ENCODE measurements at regions not wholly inside any gene's neighbourhood (a gene's known extent, or its start where the extent isn't known, plus 50 kb on each side); places are given as distances from the start of the nearest gene placed in this dataset.
"Not testable (repeated sequence)": the region's sequence is repeated elsewhere in the genome, so short reads cannot be mapped to it uniquely, and the experiment has no call there.

DNA sequence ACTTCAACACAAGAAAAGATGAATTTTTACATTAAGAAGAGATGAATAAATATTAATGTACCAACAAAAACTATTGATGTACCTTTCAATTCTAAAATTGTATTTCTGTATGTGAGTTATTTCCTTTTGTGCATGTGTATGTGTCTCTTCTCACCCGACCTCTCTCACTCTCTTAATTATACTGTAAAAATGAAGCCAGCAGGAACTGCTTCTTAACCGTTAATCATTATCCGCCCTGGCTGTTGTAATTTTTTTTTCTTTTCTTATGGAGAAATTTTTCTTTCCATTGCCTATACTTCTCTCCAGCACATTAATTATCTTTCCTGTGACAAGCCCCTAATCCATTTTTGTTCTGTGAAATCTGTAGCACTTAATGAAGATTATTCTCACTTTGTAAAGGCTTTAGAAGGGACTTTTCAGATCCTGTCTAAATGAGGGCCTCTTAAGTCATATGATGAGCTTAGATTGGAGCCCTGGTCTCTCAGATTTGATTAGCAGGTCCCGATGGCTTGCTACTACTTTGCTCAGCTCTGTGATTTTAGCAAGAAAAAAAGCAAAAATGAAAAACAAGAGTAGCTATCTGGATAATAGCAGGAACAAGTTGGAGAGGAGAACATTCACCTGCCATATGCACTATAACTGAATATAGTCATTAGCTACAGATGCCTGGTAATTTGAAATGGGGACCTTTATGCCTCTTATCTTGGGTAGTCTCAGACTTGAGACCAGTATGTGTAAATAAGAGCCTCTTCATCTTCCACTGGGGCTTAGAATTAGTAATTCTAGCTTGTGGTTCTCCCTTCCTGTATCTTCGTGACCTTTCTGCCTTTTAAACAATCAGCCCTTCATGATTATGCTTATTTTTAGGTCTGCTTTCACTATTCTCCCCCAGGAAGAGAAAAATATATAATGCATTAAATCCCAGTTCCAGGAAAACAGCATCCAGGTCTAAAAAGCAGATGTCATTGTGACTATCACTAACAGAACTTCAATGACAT, 80.0 kb upstream of the COL1A2 start:
- FAIRE-seq = no peak
- DNase-seq (ENCODE audit: insufficient read length, low spot score) = no peak
- TF ChIP-seq SPI1 (IDR thresholded peaks at IDR 0.05; ENCODE audit: low read depth, low read length) (no peak), PAX5 (IDR thresholded peaks at IDR 0.05; ENCODE audit: insufficient read depth, low read length, severe bottlenecking) (no peak), POLR2A (IDR thresholded peaks at IDR 0.05; ENCODE audit: low read depth, low read length) (no peak), POU2F2 (IDR thresholded peaks at IDR 0.05; ENCODE audit: low read depth, low read length) (no peak), POLR2AphosphoS5 (IDR thresholded peaks at IDR 0.05; ENCODE audit: low read depth, low read length) (no peak), TAF1 (IDR thresholded peaks at IDR 0.05; ENCODE audit: low read depth, low read length) (no peak)

DNA sequence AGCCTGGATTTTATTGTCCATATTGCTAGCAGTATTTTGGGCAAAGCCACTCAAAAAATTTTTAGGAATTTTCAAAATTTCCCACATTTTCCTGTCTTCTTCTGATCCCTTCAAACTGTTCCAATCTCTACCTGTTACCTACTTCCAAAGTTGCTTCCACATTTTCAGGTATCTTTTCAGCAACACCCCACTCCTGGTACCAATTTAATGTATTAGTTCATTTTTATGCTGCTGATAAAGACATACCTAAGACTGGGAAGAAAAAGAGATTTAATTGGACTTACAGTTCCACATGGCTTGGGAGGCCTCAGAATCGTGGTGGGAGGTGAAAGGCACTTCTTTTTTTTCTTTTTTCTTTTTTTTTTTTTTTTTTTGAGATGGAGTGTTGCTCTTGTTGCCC, 73.6 kb upstream of the COL1A2 start:
- not testable (repeated sequence) for DNase-seq (ENCODE audit: insufficient read length, low spot score); FAIRE-seq

DNA sequence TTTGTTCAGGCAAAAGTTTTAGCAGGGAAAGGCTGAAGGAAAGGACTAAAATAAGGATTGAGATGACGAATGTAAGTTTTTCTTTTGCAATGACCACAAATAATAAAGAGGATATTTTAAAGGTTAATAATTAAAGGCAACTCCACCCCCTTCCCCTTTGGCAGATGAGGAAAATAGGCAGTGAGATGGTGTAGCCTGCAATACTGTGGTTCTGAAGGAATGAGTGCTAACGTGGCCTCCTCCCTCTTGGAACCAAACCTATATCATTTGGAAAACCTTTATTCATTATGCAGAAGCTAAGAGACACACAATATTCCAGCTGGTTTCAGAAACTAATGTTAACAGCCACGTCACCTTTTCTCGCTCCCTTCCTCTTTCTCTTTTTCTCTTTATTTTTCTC, 70.9 kb upstream of the COL1A2 start:
- TF ChIP-seq SPI1 (IDR thresholded peaks at IDR 0.05; ENCODE audit: low read depth, low read length) (no peak), POLR2A (IDR thresholded peaks at IDR 0.05; ENCODE audit: low read depth, low read length) (no peak), TAF1 (IDR thresholded peaks at IDR 0.05; ENCODE audit: low read depth, low read length) (no peak), PAX5 (IDR thresholded peaks at IDR 0.05; ENCODE audit: insufficient read depth, low read length, severe bottlenecking) (no peak), POU2F2 (IDR thresholded peaks at IDR 0.05; ENCODE audit: low read depth, low read length) (no peak), POLR2AphosphoS5 (IDR thresholded peaks at IDR 0.05; ENCODE audit: low read depth, low read length) (no peak)
- FAIRE-seq (no peak), DNase-seq (ENCODE audit: insufficient read length, low spot score) (no peak)

DNA sequence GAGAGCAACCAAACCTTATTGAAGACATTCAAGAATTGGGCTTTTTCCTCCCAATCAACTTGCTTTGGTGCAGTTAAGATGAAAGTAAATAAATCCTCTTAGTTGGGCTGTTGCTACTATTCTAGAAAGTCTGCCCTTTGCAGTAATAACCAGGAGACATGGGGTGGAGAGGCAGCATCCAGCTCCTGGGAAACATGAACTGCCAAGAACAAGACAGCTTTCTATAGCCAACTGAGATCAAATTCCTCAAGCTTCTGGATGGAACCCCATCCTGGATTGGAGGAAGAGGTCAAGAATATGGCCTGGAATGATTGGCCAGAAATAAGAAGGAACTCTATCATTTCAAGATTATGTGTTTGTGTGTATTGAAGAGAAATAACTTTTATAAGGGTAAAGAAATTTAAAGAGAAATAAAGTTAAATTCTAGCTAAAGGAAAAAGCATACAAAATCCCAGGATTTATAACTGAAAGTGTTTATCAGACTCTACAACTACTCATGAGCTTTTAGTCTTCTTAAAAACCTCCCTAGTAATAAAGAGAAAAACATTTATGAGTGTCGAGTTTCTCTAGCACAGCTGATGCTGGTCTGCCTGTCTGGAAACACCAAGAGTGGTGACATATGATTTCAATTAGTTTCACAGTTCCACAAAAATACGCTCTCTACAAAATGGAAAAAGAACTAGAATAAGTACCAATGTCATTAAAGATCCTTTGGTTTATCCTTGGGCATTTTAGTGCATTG, 70.1 kb upstream of the COL1A2 start:
- no peak for TF ChIP-seq PAX5 (IDR thresholded peaks at IDR 0.05; ENCODE audit: insufficient read depth, low read length, severe bottlenecking)
- TF ChIP-seq TAF1 (IDR thresholded peaks at IDR 0.05; ENCODE audit: low read depth, low read length) = no peak
- no peak for TF ChIP-seq POLR2A (IDR thresholded peaks at IDR 0.05; ENCODE audit: low read depth, low read length)
- no peak for TF ChIP-seq POU2F2 (IDR thresholded peaks at IDR 0.05; ENCODE audit: low read depth, low read length)
- TF ChIP-seq SPI1 (IDR thresholded peaks at IDR 0.05; ENCODE audit: low read depth, low read length) = no peak
- no peak for TF ChIP-seq POLR2AphosphoS5 (IDR thresholded peaks at IDR 0.05; ENCODE audit: low read depth, low read length)
- FAIRE-seq = no peak
- no peak for DNase-seq (ENCODE audit: insufficient read length, low spot score)

DNA sequence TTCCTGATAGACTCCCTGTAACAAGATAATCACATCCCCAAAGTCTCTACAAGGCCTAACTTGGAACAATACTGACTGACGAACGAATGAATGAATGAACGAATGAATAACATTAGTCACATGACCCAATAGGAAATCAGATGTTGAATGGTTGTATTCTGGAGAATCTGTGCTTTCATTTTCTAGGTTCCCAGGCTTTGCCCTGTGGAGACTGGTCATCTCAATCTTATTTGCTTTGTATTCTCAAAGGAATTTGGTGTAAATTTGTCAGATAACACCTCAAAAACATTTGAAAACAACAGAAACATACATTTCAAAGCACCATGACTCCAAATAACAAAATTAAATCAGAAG, 69.6 kb upstream of the COL1A2 start:
- no peak for DNase-seq (ENCODE audit: insufficient read length, low spot score)
- no peak for FAIRE-seq
- TF ChIP-seq SPI1 (IDR thresholded peaks at IDR 0.05; ENCODE audit: low read depth, low read length) = no peak
- TF ChIP-seq POU2F2 (IDR thresholded peaks at IDR 0.05; ENCODE audit: low read depth, low read length) = no peak
- TF ChIP-seq PAX5 (IDR thresholded peaks at IDR 0.05; ENCODE audit: insufficient read depth, low read length, severe bottlenecking) = no peak
- TF ChIP-seq POLR2A (IDR thresholded peaks at IDR 0.05; ENCODE audit: low read depth, low read length) = no peak

DNA sequence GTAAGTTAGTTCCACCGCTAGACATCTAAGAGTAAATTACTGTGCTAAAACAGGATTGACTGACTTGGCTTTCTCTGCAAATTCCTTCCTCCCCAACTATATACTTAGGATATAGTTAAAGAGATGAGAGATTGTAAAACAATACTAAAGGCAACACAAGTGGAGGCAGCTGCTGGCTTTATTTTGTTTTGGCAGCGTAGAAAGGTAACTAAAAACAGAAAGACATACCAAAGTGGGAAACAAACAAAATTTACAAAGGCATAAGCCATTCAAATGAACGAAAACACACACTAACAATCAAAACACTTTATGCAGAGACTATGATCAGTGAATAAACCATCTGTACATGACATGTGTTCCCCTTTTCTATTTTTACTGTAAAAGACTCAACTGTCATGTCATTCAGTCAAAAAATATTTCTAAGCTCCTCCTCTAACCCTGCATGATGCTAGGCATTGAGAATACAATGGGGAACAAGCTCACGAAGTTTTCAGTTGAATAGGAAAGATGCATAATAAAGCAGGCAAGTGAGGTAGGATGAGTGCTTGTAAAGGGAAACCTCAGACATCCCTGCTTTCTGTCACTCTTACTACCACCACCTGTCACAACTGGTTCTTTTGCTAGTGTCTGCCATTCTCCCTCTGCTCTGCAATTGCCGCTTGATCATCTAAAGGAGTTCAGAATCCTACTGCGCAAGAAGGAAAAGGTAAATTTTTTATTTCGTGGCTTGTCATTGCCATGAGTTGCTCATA, 64.2 kb upstream of the COL1A2 start:
- no peak for DNase-seq (ENCODE audit: insufficient read length, low spot score)
- FAIRE-seq = no peak
- TF ChIP-seq POLR2A (IDR thresholded peaks at IDR 0.05; ENCODE audit: low read depth, low read length) = no peak
- no peak for TF ChIP-seq POU2F2 (IDR thresholded peaks at IDR 0.05; ENCODE audit: low read depth, low read length)
- TF ChIP-seq POLR2AphosphoS5 (IDR thresholded peaks at IDR 0.05; ENCODE audit: low read depth, low read length) = no peak
- TF ChIP-seq TAF1 (IDR thresholded peaks at IDR 0.05; ENCODE audit: low read depth, low read length) = no peak

DNA sequence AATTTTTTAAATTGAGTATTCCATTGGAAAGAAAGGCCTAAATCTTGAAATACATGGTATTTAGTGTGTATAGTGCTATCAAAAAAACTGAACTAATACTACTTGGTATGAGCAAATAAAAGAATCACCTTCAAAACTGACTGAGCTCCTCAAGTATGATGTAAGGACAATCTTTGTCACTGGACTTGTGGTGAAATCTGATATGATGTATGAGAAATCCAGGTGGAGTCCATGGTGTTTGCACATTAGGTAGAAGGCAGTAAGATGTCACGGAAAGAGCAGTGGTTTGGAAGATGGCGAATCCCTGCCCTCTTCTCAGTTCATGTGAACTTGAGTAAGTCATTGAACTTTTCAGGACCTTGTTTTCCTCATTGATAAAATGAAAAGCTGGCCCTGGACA, 62.1 kb upstream of the COL1A2 start:
- TF ChIP-seq POLR2A (IDR thresholded peaks at IDR 0.05; ENCODE audit: low read depth, low read length) (no peak), POU2F2 (IDR thresholded peaks at IDR 0.05; ENCODE audit: low read depth, low read length) (no peak), POLR2AphosphoS5 (IDR thresholded peaks at IDR 0.05; ENCODE audit: low read depth, low read length) (no peak), TAF1 (IDR thresholded peaks at IDR 0.05; ENCODE audit: low read depth, low read length) (no peak), PAX5 (IDR thresholded peaks at IDR 0.05; ENCODE audit: insufficient read depth, low read length, severe bottlenecking) (no peak), SPI1 (IDR thresholded peaks at IDR 0.05; ENCODE audit: low read depth, low read length) (no peak)
- FAIRE-seq = no peak
- no peak for DNase-seq (ENCODE audit: insufficient read length, low spot score)

DNA sequence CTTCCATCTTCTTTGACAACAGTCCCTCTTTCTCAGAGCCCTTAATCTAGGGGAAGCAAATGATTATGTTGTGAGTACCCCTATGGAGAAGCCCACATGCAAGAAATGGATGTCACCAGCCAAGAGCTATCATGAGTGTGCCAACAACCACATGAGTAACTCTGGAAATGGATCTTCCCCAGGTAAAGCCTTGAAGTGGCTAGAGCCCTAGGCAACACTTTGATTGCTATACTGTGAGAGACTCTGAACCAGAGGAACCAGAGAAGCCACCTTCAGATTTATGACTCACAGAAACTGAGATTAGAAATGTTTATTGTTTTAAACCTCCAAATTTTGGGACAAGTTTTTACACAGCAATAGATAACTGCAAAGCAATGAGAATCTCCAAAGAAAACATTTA, 60.9 kb upstream of the COL1A2 start:
- FAIRE-seq = no peak
- DNase-seq (ENCODE audit: insufficient read length, low spot score) = no peak
- no peak for TF ChIP-seq PAX5 (IDR thresholded peaks at IDR 0.05; ENCODE audit: insufficient read depth, low read length, severe bottlenecking)
- TF ChIP-seq POU2F2 (IDR thresholded peaks at IDR 0.05; ENCODE audit: low read depth, low read length) = no peak
- no peak for TF ChIP-seq POLR2A (IDR thresholded peaks at IDR 0.05; ENCODE audit: low read depth, low read length)
- no peak for TF ChIP-seq TAF1 (IDR thresholded peaks at IDR 0.05; ENCODE audit: low read depth, low read length)
- TF ChIP-seq POLR2AphosphoS5 (IDR thresholded peaks at IDR 0.05; ENCODE audit: low read depth, low read length) = no peak
- TF ChIP-seq SPI1 (IDR thresholded peaks at IDR 0.05; ENCODE audit: low read depth, low read length) = no peak

DNA sequence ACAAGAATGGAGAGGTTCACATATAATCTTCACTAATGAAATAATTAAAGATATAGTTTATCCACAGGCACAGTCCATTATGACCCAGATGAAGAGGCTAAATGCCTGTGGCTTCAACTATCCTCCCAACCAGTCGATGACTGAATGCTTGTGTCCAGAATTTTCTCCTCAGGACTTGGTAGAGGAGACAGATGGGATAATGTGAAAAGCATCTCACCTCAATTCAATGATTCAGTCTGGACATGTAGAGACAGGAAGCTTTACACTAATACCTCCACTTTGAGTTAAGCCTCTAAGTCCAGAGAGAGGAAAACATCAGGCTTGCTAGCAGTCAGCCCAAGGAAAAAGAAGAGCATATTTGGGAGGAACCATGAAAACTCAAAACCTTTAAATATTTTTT, 59.1 kb upstream of the COL1A2 start:
- no peak for DNase-seq (ENCODE audit: insufficient read length, low spot score)
- FAIRE-seq = no peak
- TF ChIP-seq SPI1 (IDR thresholded peaks at IDR 0.05; ENCODE audit: low read depth, low read length) (no peak), POLR2AphosphoS5 (IDR thresholded peaks at IDR 0.05; ENCODE audit: low read depth, low read length) (no peak), POU2F2 (IDR thresholded peaks at IDR 0.05; ENCODE audit: low read depth, low read length) (no peak), TAF1 (IDR thresholded peaks at IDR 0.05; ENCODE audit: low read depth, low read length) (no peak), POLR2A (IDR thresholded peaks at IDR 0.05; ENCODE audit: low read depth, low read length) (no peak), PAX5 (IDR thresholded peaks at IDR 0.05; ENCODE audit: insufficient read depth, low read length, severe bottlenecking) (no peak)

Data from GM12891 (cell line).